ENCODE measurements at regions not wholly inside any gene's neighbourhood (a gene's known extent, or its start where the extent isn't known, plus 50 kb on each side); places are given as distances from the start of the nearest gene placed in this dataset.

DNA sequence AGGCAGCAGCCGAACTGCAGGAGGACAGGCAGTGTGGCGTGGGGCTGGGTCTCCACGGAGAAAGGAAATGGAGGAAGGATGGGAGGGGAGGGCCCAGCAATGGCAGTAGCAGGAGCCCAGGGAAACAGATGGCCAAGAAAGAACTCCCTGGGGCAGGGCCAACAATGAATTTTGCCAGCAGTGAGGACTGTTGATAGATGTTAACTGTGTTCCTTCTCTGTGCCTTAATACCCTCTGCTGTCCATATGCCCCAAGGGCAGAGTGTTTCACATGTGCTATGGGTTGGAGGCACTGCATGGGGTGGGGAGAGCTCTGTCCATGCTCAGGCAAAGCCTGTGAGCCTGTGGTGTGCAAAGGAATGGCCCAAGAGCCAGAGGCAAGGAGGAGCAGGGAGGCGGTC, 70.8 kb upstream of the POMGNT2 start:
- TF ChIP-seq CTCF (IDR thresholded peaks at IDR 0.05): no peak
- no peak for TF ChIP-seq EZH2 (IDR thresholded peaks at IDR 0.05)
